K562 (cell line): ENCODE measurements at regions not wholly inside any gene's neighbourhood (a gene's known extent, or its start where the extent isn't known, plus 50 kb on each side); places are given as distances from the start of the nearest gene placed in this dataset.

Experiments used
- ATAC-seq: fragments of 200-7000 bp; cut with Tn5 transposase; 3 replicates; pipeline ENCODE4 v1.9.1; 2020; ENCODE audit warnings: moderate library complexity
- BruUV-seq: library from RNA; stranded (reverse); fragments of 400-500 nt; replicated peaks from 2 replicates; lab custom pipeline; 2021; lab: Mats Ljungman, UMichigan
- CTCF ChIA-PET: fragments of 300-600 bp; formaldehyde crosslinking; extraction: SDS; loops from one replicate; lab custom pipeline; 2021; ENCODE audit warnings: low intra/inter-chr PET ratio; lab: Yijun Ruan, JAX
- POLR2A ChIA-PET: fragments of 300-600, 350-650 bp; sonication (Branson Sonifier 250); formaldehyde crosslinking; extraction: SDS; loops from one replicate; lab custom pipeline; 2021; ENCODE audit warnings: antibody characterized with exemption, inconsistent platforms; lab: Yijun Ruan, JAX
- DNase-seq, 4 experiments: peaks; one replicate each; pipeline versions ENCODE4 v3.0.0 to v3.0.0-alpha.2; 2011 to 2018; ENCODE audit warnings: low spot score in 3 of 4, mixed read lengths in 3 of 4; ENCODE audit errors: extremely low read depth in 1 of 4
- FAIRE-seq: peaks from 2 replicates; lab custom pipeline; 2011; peaks lifted over from hg19 to GRCh38; lab: Jason Lieb, UNC
- H2AFZ ChIP-seq: 2 replicates; pipeline ENCODE4 v1.6.0; 2011; ENCODE audit warnings: low read depth, low read length, control low read depth, inconsistent platforms
- H3K27ac ChIP-seq: fragments of 200-600 bp; 3 replicates; pipeline ENCODE4 v1.8.0; 2011; ENCODE audit warnings: low read depth, mild to moderate bottlenecking, control low read depth, inconsistent platforms, low read length, moderate library complexity, mixed read lengths; ENCODE audit errors: extremely low read depth
- H3K27me3 ChIP-seq, 2 experiments: fragments of 300-600 bp in 1 of 2; 2 replicates in 1 of 2; 3 replicates in 1 of 2; pipeline versions ENCODE4 v1.6.0 to v1.8.0; 2011; ENCODE audit warnings: inconsistent platforms in 2 of 2, low read length in 2 of 2, mild to moderate bottlenecking in 1 of 2, mixed read lengths in 1 of 2, moderate library complexity in 1 of 2; ENCODE audit not compliant: control insufficient read depth in 2 of 2, insufficient read depth in 2 of 2
- H3K36me3 ChIP-seq: fragments of 300-600 bp; 3 replicates; pipeline ENCODE4 v1.8.0; 2011; ENCODE audit warnings: mild to moderate bottlenecking, low read length, inconsistent platforms; ENCODE audit not compliant: control insufficient read depth, insufficient read depth
- H3K4me1 ChIP-seq, 2 experiments: fragments of 200-600 bp in 1 of 2; replicated peaks in 1 of 2; 2 replicates in 1 of 2; 3 replicates in 1 of 2; pipeline versions ENCODE4 v1.5.1 to v1.8.0; 2011; ENCODE audit warnings: inconsistent platforms in 2 of 2, low read length in 2 of 2, mild to moderate bottlenecking in 1 of 2, mixed read lengths in 1 of 2, moderate library complexity in 1 of 2; ENCODE audit not compliant: control insufficient read depth in 2 of 2, insufficient read depth in 2 of 2
- H3K4me2 ChIP-seq: 2 replicates; pipeline ENCODE4 v1.6.1; 2011; ENCODE audit warnings: low read length, control low read depth, inconsistent platforms, mixed read lengths; ENCODE audit not compliant: insufficient read depth
- H3K4me3 ChIP-seq: fragments of 200-600 bp; sonication (generic), shearing (Covaris generic); 2 replicates; pipeline ENCODE4 v1.5.1; 2016; ENCODE audit warnings: control low read depth, inconsistent platforms
- H3K79me2 ChIP-seq: fragments of 200-600 bp; 3 replicates; pipeline ENCODE4 v1.8.0; 2011; ENCODE audit warnings: low read length, inconsistent platforms; ENCODE audit not compliant: control insufficient read depth, insufficient read depth
- H3K9ac ChIP-seq, 2 experiments: 2 replicates each; pipeline versions ENCODE4 v1.6.0 to v1.6.1; 2011; ENCODE audit warnings: low read depth in 2 of 2, low read length in 2 of 2, control low read depth in 1 of 2, inconsistent platforms in 1 of 2, mild to moderate bottlenecking in 1 of 2, mixed read lengths in 1 of 2; ENCODE audit not compliant: insufficient read depth in 1 of 2
- H3K9me1 ChIP-seq: one replicate; pipeline ENCODE4 v1.6.0; 2011; ENCODE audit warnings: inconsistent platforms, mild to moderate bottlenecking, low read length, moderate library complexity; ENCODE audit not compliant: control insufficient read depth, insufficient read depth
- H3K9me3 ChIP-seq: replicated peaks from 2 replicates; pipeline ENCODE4 v1.5.1; 2011; ENCODE audit warnings: low read depth, low read length, inconsistent platforms; ENCODE audit not compliant: control insufficient read depth, insufficient read depth
- H4K20me1 ChIP-seq: replicated peaks from 2 replicates; pipeline ENCODE4 v1.6.1; 2011; ENCODE audit warnings: low read length, inconsistent platforms, mixed read lengths; ENCODE audit not compliant: control insufficient read depth, insufficient read depth
- FOXK1 ChIP-seq: sonication (generic); formaldehyde crosslinking; IDR thresholded peaks from 2 replicates; pipeline ENCODE4 v1.8.0; 2022; ENCODE audit warnings: missing genetic modification reagents, mild to moderate bottlenecking, borderline replicate concordance
- GTF2E2 ChIP-seq: fragments of 200-800 bp; sonication (Bioruptor generic); IDR thresholded peaks from 2 replicates; pipeline ENCODE4 v1.6.1; 2016; ENCODE audit warnings: missing genetic modification characterization, missing compliant biosample characterization
- JUN ChIP-seq, 2 experiments: sonication (generic) in 1 of 2; formaldehyde crosslinking in 1 of 2; IDR thresholded peaks; 2 replicates each; pipeline versions ENCODE4 v1.6.1 to v1.8.0; 2012 to 2022; ENCODE audit warnings: borderline replicate concordance in 2 of 2, mild to moderate bottlenecking in 2 of 2, improper control_type of control experiment in 1 of 2, low read depth in 1 of 2, low read length in 1 of 2, missing genetic modification reagents in 1 of 2
- POLR2H ChIP-seq: IDR thresholded peaks from 2 replicates; pipeline ENCODE4 v1.6.1; 2016; ENCODE audit warnings: missing genetic modification characterization, low read depth, mild to moderate bottlenecking, control low read depth, missing compliant biosample characterization, moderate library complexity
- RBM17 ChIP-seq: fragments of 200-400 bp; formaldehyde crosslinking; IDR thresholded peaks from 2 replicates; pipeline ENCODE4 v1.6.1; 2017; ENCODE audit warnings: low read depth, mild to moderate bottlenecking, low read length, borderline replicate concordance
- STAT5B ChIP-seq: fragments of 250-450 bp; sonication (Bioruptor Pico); IDR thresholded peaks from 2 replicates; pipeline ENCODE4 v1.8.0; 2021; ENCODE audit warnings: mild to moderate bottlenecking, inconsistent platforms
- WGBS: fragments of 100-300 bp; shearing (Covaris generic); methylation state at CpG from one replicate; pipeline ENCODE4 v1.1.6; 2016; ENCODE audit warnings: low coverage, mixed read lengths; ENCODE audit not compliant: insufficient coverage; ENCODE audit errors: missing lambda C conversion rate; 5-methylcytosine and 5-hydroxymethylcytosine counted together
- in situ Hi-C: fragments of 300-500 bp; cut with MboI; formaldehyde crosslinking; loops from 4 replicates; pipeline ENCODE4 v1.15.0; 2018; ENCODE audit warnings: inconsistent platforms, mixed read lengths
- intact Hi-C: fragments of 100-400 bp; cut with micrococcal nuclease; formaldehyde crosslinking; loops from 2 replicates; pipeline ENCODE4 v1.14.2; 2022
- TF ChIP-seq, protein P1 (sequence below): fragments of 200-800 bp; sonication (Bioruptor generic); IDR thresholded peaks from 2 replicates; pipeline ENCODE4 v1.6.1; 2016; ENCODE audit warnings: missing genetic modification characterization, missing compliant biosample characterization

- FAIRE-seq, result no peak
- 23% methylated on average over 5 of the region's 5 CpGs for WGBS
Measured at GRCh38 chr10:3723766-3724165, 61.2 kb downstream of the KLF6 start.

More at GRCh38 chr10:3723766-3724165, 61.2 kb downstream of the KLF6 start:
- CTCF ChIA-PET, result no interaction called here
- POLR2A ChIA-PET, result no interaction called here
- Histone ChIP-seq H3K9me1 (no peaks in the 10 kb centered on the region), H4K20me1 (no peaks in the 10 kb centered on the region), H3K4me3 (no peak overlapping the region), H2AFZ (no peak overlapping the region), H3K79me2 (no peaks in the 10 kb centered on the region), H3K4me1 (peaks cover 0 to 3% of the 10 kb centered on the region in 2 experiments; a peak in 1 of 5 replicates), H3K9me3 (no peaks in the 10 kb centered on the region), H3K9ac (no peak overlapping the region), H3K36me3 (no peaks in the 10 kb centered on the region), H3K27ac (no peak overlapping the region), H3K4me2 (no peak overlapping the region), H3K27me3 (peaks cover 3 to 15% of the 10 kb centered on the region in 2 experiments; a peak in 3 of 5 replicates)
- in situ Hi-C loops (no loop called here), intact Hi-C loops (no loop called here)
- ATAC-seq, result no peak
- BruUV-seq, result no TSS peak
- TF ChIP-seq, protein P1, sequence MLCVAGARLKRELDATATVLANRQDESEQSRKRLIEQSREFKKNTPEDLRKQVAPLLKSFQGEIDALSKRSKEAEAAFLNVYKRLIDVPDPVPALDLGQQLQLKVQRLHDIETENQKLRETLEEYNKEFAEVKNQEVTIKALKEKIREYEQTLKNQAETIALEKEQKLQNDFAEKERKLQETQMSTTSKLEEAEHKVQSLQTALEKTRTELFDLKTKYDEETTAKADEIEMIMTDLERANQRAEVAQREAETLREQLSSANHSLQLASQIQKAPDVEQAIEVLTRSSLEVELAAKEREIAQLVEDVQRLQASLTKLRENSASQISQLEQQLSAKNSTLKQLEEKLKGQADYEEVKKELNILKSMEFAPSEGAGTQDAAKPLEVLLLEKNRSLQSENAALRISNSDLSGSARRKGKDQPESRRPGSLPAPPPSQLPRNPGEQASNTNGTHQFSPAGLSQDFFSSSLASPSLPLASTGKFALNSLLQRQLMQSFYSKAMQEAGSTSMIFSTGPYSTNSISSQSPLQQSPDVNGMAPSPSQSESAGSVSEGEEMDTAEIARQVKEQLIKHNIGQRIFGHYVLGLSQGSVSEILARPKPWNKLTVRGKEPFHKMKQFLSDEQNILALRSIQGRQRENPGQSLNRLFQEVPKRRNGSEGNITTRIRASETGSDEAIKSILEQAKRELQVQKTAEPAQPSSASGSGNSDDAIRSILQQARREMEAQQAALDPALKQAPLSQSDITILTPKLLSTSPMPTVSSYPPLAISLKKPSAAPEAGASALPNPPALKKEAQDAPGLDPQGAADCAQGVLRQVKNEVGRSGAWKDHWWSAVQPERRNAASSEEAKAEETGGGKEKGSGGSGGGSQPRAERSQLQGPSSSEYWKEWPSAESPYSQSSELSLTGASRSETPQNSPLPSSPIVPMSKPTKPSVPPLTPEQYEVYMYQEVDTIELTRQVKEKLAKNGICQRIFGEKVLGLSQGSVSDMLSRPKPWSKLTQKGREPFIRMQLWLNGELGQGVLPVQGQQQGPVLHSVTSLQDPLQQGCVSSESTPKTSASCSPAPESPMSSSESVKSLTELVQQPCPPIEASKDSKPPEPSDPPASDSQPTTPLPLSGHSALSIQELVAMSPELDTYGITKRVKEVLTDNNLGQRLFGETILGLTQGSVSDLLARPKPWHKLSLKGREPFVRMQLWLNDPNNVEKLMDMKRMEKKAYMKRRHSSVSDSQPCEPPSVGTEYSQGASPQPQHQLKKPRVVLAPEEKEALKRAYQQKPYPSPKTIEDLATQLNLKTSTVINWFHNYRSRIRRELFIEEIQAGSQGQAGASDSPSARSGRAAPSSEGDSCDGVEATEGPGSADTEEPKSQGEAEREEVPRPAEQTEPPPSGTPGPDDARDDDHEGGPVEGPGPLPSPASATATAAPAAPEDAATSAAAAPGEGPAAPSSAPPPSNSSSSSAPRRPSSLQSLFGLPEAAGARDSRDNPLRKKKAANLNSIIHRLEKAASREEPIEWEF (CRISPR knock-in tag), result no peak
- TF ChIP-seq RBM17, result no peak
- TF ChIP-seq FOXK1 (CRISPR knock-in tag), result no peak
- no peak for TF ChIP-seq GTF2E2 (tag)
- TF ChIP-seq JUN (IDR thresholded peaks at IDR 0.05; ENCODE audit: borderline replicate concordance, low read depth, low read length), result no peak
- TF ChIP-seq JUN (CRISPR knock-in tag; IDR thresholded peaks at IDR 0.05; ENCODE audit: borderline replicate concordance), result no peak
- TF ChIP-seq POLR2H, result no peak
- TF ChIP-seq STAT5B (CRISPR knock-in tag), result no peak
- no peak for DNase-seq
